GM23338 (cell line): ENCODE measurements at regions not wholly inside any gene's neighbourhood (a gene's known extent, or its start where the extent isn't known, plus 50 kb on each side); places are given as distances from the start of the nearest gene placed in this dataset.

Experiments
- ATAC-seq: fragments of 200-7000 bp; cut with Tn5 transposase; 3 replicates; pipeline ENCODE4 v1.9.1; 2020
- DNase-seq: peaks from one replicate; pipeline ENCODE4 v3.0.0-alpha.2; 2015; ENCODE audit warnings: low spot score
- H2AFZ ChIP-seq: fragments of 200-600 bp; sonication (generic); 2 replicates; pipeline ENCODE4 v1.8.0; 2016; ENCODE audit warnings: antibody characterized with exemption, mild to moderate bottlenecking, moderate library complexity
- H3F3A ChIP-seq: fragments of 200-600 bp; sonication (generic); replicated peaks from 2 replicates; pipeline ENCODE4 v1.8.0; 2017; ENCODE audit warnings: antibody characterized with exemption, mixed run types, low read depth
- H3K27ac ChIP-seq: fragments of 200-600 bp; sonication (generic); 2 replicates; pipeline ENCODE4 v1.6.1; 2016; ENCODE audit warnings: low read depth
- H3K27me3 ChIP-seq: fragments of 200-600 bp; sonication (generic); 2 replicates; pipeline ENCODE4 v1.8.0; 2016; ENCODE audit warnings: mild to moderate bottlenecking, mixed run types, moderate library complexity; ENCODE audit not compliant: insufficient read depth
- H3K36me3 ChIP-seq: fragments of 200-600 bp; sonication (generic); 2 replicates; pipeline ENCODE4 v1.8.0; 2016; ENCODE audit warnings: mild to moderate bottlenecking; ENCODE audit not compliant: insufficient read depth
- H3K4me1 ChIP-seq: fragments of 200-600 bp; sonication (generic); 2 replicates; pipeline ENCODE4 v1.8.0; 2016; ENCODE audit warnings: mild to moderate bottlenecking, moderate library complexity; ENCODE audit not compliant: insufficient read depth
- H3K4me2 ChIP-seq: fragments of 200-600 bp; sonication (generic); 2 replicates; pipeline ENCODE4 v1.7.1; 2017; ENCODE audit warnings: mixed run types
- H3K4me3 ChIP-seq: fragments of 200-600 bp; sonication (generic); 2 replicates; pipeline ENCODE4 v1.6.1; 2016; ENCODE audit warnings: mixed run types
- H3K79me2 ChIP-seq: fragments of 200-600 bp; sonication (generic); replicated peaks from 2 replicates; pipeline ENCODE4 v1.8.0; 2017; ENCODE audit warnings: mild to moderate bottlenecking; ENCODE audit not compliant: insufficient read depth
- H3K9me2 ChIP-seq: fragments of 200-600 bp; sonication (generic); 2 replicates; pipeline ENCODE4 v1.8.0; 2017; ENCODE audit not compliant: insufficient read depth
- H4K20me1 ChIP-seq: fragments of 200-600 bp; sonication (generic); replicated peaks from 2 replicates; pipeline ENCODE4 v1.8.0; 2017; ENCODE audit warnings: mild to moderate bottlenecking; ENCODE audit not compliant: insufficient read depth
- H3K27ac Mint-ChIP-seq: 2 replicates; pipeline ENCODE4 v1.8.0; 2020; ENCODE audit warnings: inconsistent platforms, mild to moderate bottlenecking, moderate library complexity, mixed read lengths
- H3K27me3 Mint-ChIP-seq: 3 replicates; pipeline ENCODE4 v1.8.0; 2022; ENCODE audit warnings: low read depth, mild to moderate bottlenecking, moderate library complexity, mixed read lengths, inconsistent platforms; ENCODE audit not compliant: insufficient read depth, poor library complexity
- H3K36me3 Mint-ChIP-seq: 3 replicates; pipeline ENCODE4 v1.8.0; 2021; ENCODE audit warnings: low read depth, mild to moderate bottlenecking, inconsistent platforms, moderate library complexity, mixed read lengths
- H3K4me1 Mint-ChIP-seq: 3 replicates; pipeline ENCODE4 v1.8.0; 2020; ENCODE audit warnings: mild to moderate bottlenecking, inconsistent platforms, mixed read lengths
- H3K4me3 Mint-ChIP-seq: 3 replicates; pipeline ENCODE4 v1.8.0; 2021; ENCODE audit warnings: moderate library complexity, mild to moderate bottlenecking, inconsistent platforms, mixed read lengths
- H3K9me3 Mint-ChIP-seq: 3 replicates; pipeline ENCODE4 v1.8.0; 2020; ENCODE audit warnings: moderate library complexity, mild to moderate bottlenecking, inconsistent platforms, mixed read lengths
- CREB1 ChIP-seq: fragments of 250-450 bp; sonication (Bioruptor Pico); IDR thresholded peaks from 2 replicates; pipeline ENCODE4 v1.5.0; 2020; ENCODE audit warnings: low read depth, mild to moderate bottlenecking, moderate library complexity
- CTCF ChIP-seq, 2 experiments: fragments of 200-600 bp in 1 of 2; sonication (generic) in 1 of 2; conservative IDR thresholded peaks; 2 replicates each; pipeline versions ENCODE4 v1.5.1 to v1.6.1; 2016 to 2017; ENCODE audit warnings: antibody characterized with exemption in 2 of 2, low read depth in 2 of 2, mild to moderate bottlenecking in 2 of 2, moderate library complexity in 1 of 2
- ETS1 ChIP-seq: IDR thresholded peaks from 2 replicates; pipeline ENCODE4 v1.6.1; 2016; ENCODE audit warnings: antibody characterized with exemption
- EZH2 ChIP-seq: fragments of 200-600 bp; sonication (generic); IDR thresholded peaks from one replicate; pipeline ENCODE4 v1.8.0; 2017; ENCODE audit warnings: antibody characterized with exemption, mild to moderate bottlenecking, low read depth; ENCODE audit not compliant: unreplicated experiment
- EZH2phosphoT487 ChIP-seq: fragments of 200-600 bp; sonication (generic); IDR thresholded peaks from one replicate; pipeline ENCODE4 v1.8.1; 2018; ENCODE audit warnings: antibody characterized with exemption; ENCODE audit not compliant: unreplicated experiment
- JUNB ChIP-seq: IDR thresholded peaks from one replicate; pipeline ENCODE4 v1.6.1; 2016; ENCODE audit warnings: antibody characterized with exemption; ENCODE audit not compliant: unreplicated experiment
- NANOG ChIP-seq: IDR thresholded peaks from 2 replicates; pipeline ENCODE4 v1.6.1; 2016; ENCODE audit warnings: antibody characterized with exemption, borderline replicate concordance
- POLR2AphosphoS5 ChIP-seq: IDR thresholded peaks from 2 replicates; pipeline ENCODE4 v1.6.1; 2016; ENCODE audit warnings: antibody characterized with exemption, low read depth
- REST ChIP-seq: IDR thresholded peaks from one replicate; pipeline ENCODE4 v1.6.1; 2018; ENCODE audit warnings: antibody characterized with exemption; ENCODE audit not compliant: unreplicated experiment
- STAT1 ChIP-seq: IDR thresholded peaks from one replicate; pipeline ENCODE4 v1.6.1; 2016; ENCODE audit warnings: antibody characterized with exemption; ENCODE audit not compliant: unreplicated experiment
- ZNF114 ChIP-seq: fragments of 250-450 bp; sonication (Bioruptor Pico); IDR thresholded peaks from 2 replicates; pipeline ENCODE4 v1.5.0; 2020; ENCODE audit warnings: mild to moderate bottlenecking, moderate library complexity
- ZNF331 ChIP-seq: fragments of 250-450 bp; sonication (Bioruptor Pico); IDR thresholded peaks from 2 replicates; pipeline ENCODE4 v1.5.0; 2020; ENCODE audit warnings: low read depth, mild to moderate bottlenecking, moderate library complexity
- ZNF462 ChIP-seq: fragments of 250-450 bp; sonication (Bioruptor Pico); IDR thresholded peaks from 2 replicates; pipeline ENCODE4 v1.5.0; 2020; ENCODE audit warnings: mild to moderate bottlenecking, moderate library complexity

GRCh38 chr3:189099031-189099471, 72.7 kb upstream of the TPRG1 start:
- Histone ChIP-seq H3K4me2 (no peak overlapping the region), H3K27ac (no peak overlapping the region), H3K79me2 (no peaks in the 10 kb centered on the region), H4K20me1 (no peaks in the 10 kb centered on the region), H3K36me3 (no peaks in the 10 kb centered on the region), H3K9me2 (0 out of 2 replicates have a peak, but pooled peaks cover 8% of the 10 kb centered on the region), H3F3A (no peaks in the 10 kb centered on the region), H2AFZ (no peak overlapping the region), H3K4me1 (no peaks in the 10 kb centered on the region), H3K4me3 (no peak overlapping the region), H3K27me3 (no peaks in the 10 kb centered on the region)
- Mint-ChIP-seq H3K4me3 (no peak overlapping the region), H3K9me3 (no peaks in the 10 kb centered on the region), H3K27me3 (no peaks in the 10 kb centered on the region), H3K36me3 (no peaks in the 10 kb centered on the region), H3K27ac (no peak overlapping the region), H3K4me1 (no peaks in the 10 kb centered on the region)
- TF ChIP-seq ZNF331 (CRISPR knock-in tag) (no peak), CTCF (conservative IDR thresholded peaks at IDR 0.05; ENCODE audit: low read depth in 2 of 2) (no peak), REST (no peak), EZH2 (no peak), POLR2AphosphoS5 (no peak), ETS1 (no peak), EZH2phosphoT487 (no peak), CREB1 (CRISPR knock-in tag) (no peak), ZNF114 (CRISPR knock-in tag) (no peak), JUNB (no peak), NANOG (no peak), ZNF462 (CRISPR knock-in tag) (no peak), STAT1 (no peak)
- DNase-seq: no peak
- ATAC-seq: no peak
